ENCODE measurements at regions not wholly inside any gene's neighbourhood (a gene's known extent, or its start where the extent isn't known, plus 50 kb on each side); places are given as distances from the start of the nearest gene placed in this dataset.
"Not testable (repeated sequence)": the region's sequence is repeated elsewhere in the genome, so short reads cannot be mapped to it uniquely, and the experiment has no call there.

GRCh38 chr9:13817754-13818278 is 496.1 kb downstream of the NFIB start:
- no peak for DNase-seq (ENCODE audit: low read depth, low spot score)

DNA sequence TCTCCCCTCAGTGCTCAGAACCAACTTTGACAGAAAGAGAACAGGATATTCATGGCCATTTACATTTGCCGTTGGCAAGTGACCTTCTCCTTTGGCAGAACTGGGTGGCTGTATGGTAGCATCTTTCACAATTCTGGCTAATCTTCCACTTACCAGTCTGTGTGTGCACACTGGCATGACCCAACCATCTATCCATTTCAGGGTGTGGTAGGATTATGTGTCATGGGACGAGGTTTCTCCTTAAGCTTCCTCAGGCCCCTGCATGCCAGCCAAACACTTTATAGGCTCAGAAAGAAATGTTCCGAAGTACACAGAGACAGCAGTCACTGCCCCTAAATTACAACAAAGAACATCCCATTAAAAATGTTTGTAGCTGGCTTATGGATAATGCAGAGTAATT is 497.1 kb downstream of the NFIB start:
- DNase-seq (ENCODE audit: low read depth, low spot score): no peak

- DNase-seq (ENCODE audit: low read depth, low spot score): no peak
Observed at GRCh38 chr9:13814647-13815400, 499.1 kb downstream of the NFIB start.

DNA sequence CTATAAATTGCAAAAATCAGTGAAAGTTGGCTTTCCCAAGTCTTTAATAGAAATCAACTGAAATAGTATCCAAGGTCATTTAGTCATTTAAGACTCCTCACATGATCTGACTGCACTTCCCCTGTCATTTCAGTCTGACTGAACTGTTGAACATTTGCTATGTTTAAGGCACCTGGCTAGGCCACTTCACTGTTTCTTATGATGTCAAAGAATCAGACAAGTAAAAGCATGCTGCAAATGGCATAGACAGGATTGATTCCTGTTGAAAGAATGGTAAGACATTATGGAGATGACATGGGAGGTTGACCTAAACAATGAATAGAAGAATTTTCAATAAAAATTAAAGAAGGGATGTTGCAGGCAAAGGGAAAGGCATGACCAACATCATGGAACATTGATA is 502.1 kb downstream of the NFIB start:
- DNase-seq (ENCODE audit: low read depth, low spot score): no peak

GRCh38 chr9:13810510-13810909 is 503.4 kb downstream of the NFIB start:
- DNase-seq (ENCODE audit: low read depth, low spot score): no peak

DNA sequence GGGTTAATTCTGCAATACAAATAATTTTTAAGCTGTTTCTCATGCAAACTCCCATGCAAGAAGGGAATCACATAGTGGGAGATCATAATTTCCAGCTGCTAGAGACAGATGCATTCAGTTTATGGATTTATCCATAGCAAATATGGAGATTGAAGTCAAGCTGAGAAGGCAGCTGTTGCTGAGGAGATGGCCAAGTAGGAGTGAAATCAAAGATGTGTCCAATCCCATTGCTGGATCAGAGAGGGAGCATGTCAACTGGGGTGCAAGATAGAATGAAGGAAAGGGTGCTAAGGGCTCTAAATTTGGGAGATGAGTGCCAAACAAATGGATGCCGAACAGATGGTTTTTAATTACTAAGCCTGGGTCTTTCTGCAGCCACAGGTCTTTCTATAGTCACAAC is 504.5 kb downstream of the NFIB start:
- no peak for DNase-seq (ENCODE audit: low read depth, low spot score)

GRCh38 chr9:13807118-13807517 is 506.8 kb downstream of the NFIB start:
- DNase-seq (ENCODE audit: low read depth, low spot score): no peak

GRCh38 chr9:13806714-13807113 is 507.2 kb downstream of the NFIB start:
- DNase-seq (ENCODE audit: low read depth, low spot score): no peak

DNA sequence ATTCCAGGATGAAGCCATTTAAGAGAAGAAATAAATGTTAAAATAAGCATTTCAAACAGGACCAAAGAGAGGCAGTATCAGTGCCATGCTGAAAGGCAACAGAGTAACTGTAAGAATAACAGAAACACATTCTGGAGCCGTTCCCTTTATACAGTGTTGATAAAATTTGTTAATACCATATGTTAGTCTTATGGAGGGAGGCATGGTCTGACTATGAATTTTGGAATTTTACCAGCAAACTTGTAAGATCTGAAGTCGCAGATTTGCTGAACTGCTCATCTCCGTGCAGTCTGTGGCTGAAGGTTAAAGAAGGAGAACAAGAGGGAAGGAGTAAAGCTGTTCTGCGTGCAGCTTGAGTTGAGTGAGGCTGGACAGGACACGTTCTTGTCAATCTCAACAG is 508.4 kb downstream of the NFIB start:
- no peak for DNase-seq (ENCODE audit: low read depth, low spot score)

DNA sequence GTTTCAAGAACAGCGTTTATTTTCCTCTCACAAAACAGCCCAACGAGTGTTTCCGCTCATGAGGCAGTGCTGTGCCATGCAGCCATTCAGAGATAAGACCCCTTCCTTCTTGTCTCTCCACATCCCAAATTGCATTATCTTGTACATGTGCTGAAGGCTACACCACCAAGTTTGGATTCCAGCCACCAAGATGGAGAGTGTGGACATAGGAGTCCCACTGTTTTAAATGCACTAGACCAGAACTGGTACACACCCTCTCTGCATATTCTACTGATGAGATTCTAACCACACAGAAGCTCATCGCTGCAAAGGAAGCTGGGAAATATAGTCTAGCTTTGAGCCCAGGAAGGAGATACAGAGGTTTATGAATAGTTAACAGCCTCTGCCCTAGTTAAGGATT is 509.4 kb downstream of the NFIB start:
- no peak for DNase-seq (ENCODE audit: low read depth, low spot score)

- no peak for DNase-seq (ENCODE audit: low read depth, low spot score)
Observed at GRCh38 chr9:13800776-13801175, 513.2 kb downstream of the NFIB start.

DNA sequence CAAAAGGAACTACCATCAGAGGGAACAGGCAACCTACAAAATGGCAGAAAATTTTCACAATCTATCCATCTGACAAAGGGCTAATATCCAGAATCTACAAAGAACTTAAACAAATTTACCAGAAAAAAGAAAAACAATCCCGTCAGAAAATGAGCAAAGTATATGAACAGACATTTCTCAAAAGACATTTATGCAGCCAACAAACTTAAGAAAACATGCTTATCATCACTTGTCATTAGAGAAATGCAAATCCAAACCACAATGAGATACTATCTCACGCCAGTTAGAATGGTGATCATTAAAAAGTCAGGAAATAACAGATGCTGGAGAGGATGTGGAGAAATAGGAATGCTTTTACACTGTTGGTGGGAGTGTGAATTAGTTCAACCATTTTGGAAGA is 516.2 kb downstream of the NFIB start:
- not testable (repeated sequence) for DNase-seq (ENCODE audit: low read depth, low spot score)

DNA sequence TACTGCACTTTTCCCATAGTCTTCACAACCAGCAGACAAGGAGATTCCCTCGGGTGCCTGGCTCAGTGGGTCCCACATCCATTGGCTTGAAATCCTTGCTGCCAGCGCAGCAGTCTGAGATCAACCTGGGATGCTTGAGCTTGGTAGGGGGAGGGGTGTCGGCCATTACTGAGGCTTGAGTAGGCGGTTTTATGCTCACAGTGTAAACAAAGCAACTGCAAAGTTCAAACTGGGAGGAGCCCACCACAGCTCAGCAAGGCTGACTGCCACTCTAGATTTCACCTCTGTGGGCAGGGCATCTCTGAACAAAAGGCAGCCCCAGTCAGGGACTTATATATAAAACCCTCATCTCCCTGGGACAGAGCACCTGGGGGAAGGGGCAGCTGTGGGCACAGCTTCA is 512.3 kb upstream of the MPDZ start:
- DNase-seq (ENCODE audit: low read depth, low spot score): peak; percentile 59

- DNase-seq (ENCODE audit: low read depth, low spot score): no peak
Observed at GRCh38 chr9:13790055-13790454, 510.6 kb upstream of the MPDZ start.

- no peak for DNase-seq (ENCODE audit: low read depth, low spot score)
Observed at GRCh38 chr9:13787234-13787833, 507.8 kb upstream of the MPDZ start.

- no peak for DNase-seq (ENCODE audit: low read depth, low spot score)
Observed at GRCh38 chr9:13786711-13787110, 507.2 kb upstream of the MPDZ start.

GRCh38 chr9:13786131-13786530 is 506.6 kb upstream of the MPDZ start:
- DNase-seq (ENCODE audit: low read depth, low spot score): no peak

GRCh38 chr9:13779106-13779505 is 499.6 kb upstream of the MPDZ start:
- no peak for DNase-seq (ENCODE audit: low read depth, low spot score)

- DNase-seq (ENCODE audit: low read depth, low spot score): peak; percentile 21
Observed at GRCh38 chr9:13778631-13779030, 499.1 kb upstream of the MPDZ start.

DNA sequence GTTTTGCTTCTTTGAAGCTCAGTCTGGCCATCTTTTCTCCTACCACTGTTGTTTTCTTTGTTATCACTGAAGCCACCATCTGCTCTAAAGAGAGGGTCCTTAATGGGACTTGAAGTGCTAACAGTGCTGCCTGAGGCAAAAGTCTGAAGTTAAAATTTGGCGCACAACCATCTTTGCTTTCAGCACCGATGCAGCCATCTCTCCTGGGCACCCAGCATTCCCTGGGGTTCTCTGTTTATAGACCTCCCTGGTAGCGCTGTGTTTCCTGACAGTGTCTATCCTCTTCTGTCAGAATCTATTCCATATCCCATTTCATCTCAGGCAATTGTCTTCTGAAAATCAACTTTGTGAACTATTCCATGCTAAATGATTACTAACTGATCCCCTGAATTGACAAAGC is 491.5 kb upstream of the MPDZ start:
- no peak for DNase-seq (ENCODE audit: low read depth, low spot score)

- DNase-seq (ENCODE audit: low read depth, low spot score): no peak
Observed at GRCh38 chr9:13769641-13770040, 490.1 kb upstream of the MPDZ start.

GRCh38 chr9:13769006-13769405 is 489.5 kb upstream of the MPDZ start:
- no peak for DNase-seq (ENCODE audit: low read depth, low spot score)

GRCh38 chr9:13762209-13762608 is 482.7 kb upstream of the MPDZ start:
- DNase-seq (ENCODE audit: low read depth, low spot score): no peak
